ENCODE measurements at regions not wholly inside any gene's neighbourhood (a gene's known extent, or its start where the extent isn't known, plus 50 kb on each side); places are given as distances from the start of the nearest gene placed in this dataset.
A peak's percentile ranks its signal among the peaks of the same experiment; 100 is the strongest.

DNA sequence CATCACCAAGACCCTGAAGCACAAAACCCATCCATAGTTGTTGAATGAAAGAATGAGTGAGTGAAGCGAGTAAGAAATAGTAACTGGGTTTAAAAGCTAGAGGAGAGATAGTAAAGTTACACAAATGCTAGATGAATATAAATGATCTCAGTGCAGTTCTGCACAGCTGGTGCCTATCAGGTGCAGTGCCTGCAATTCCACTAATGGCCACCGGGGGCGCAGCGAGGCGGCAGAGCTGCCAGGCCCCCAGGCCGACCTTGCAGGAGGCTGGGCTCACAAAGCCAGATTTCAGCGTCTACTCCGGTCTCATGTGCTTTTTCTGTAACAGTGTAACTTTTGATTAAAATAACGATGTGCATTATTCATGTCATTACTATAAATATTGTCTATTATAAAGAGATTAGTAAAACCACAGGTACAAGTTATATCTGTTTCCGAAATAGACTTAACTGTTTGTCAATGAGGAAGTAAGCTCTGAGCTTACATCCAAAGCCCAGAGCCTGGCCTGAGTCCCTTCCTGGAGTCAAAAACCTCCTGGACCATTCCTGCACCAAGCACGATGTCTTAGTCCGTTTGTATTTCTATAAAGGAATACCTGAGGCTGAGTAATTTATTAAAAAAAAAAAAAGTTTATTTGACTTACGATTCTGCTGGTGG lies 477.6 kb downstream of the NPHP4 start:
- peak; percentile 31 for DNase-seq

DNA sequence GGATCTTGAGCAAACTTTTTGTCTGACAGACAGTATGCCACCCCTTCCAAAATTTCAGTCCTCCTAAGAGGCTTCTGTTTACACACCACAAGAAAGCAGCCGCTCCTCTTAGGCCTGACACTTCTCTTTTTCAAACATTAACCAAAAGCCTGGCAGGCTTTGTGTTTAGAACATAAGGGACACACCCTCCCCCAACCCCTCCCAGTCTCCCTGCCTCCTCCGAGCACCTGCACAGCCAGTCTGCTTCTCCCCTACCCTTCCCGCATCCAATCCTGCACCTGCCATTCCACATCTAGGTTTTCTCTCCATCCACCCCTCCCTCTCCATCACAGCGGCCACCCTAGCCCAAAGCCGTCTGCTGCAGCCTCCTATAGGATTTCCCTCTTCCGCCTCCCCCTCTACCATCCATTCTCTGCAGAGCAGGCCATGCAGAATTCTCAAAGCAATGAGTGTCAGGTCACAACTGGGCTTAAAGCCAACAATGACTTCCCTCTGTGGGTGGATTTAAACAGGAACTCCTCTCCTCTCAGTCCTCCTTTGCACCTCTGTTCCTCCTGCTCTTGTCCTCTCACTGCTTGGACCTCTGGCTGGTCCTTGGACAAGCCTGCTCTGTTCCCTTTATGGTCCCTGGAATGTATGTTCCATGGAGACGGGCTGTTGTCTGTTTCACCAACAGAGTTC lies 478.2 kb downstream of the NPHP4 start:
- DNase-seq = no peak

DNA sequence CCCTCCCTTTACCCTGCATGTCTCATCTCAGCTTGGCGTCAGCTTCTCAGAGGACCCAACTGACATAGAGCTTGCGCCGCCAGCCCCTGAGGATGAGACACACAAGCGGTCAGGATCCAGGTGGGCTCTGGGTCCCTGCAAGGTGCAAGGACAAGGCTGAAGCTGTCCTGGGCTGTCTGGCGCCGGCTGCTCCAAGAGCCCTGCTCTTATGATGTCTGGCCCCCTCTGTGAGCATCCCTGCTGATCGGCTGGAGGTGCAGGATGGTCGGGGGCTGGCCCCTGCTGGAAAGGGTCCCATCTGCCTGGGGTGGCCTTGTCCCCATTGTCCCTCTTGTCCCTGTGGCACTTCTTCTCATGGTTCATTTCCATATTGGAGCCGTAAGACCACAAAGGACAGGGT lies 479.0 kb downstream of the NPHP4 start:
- no peak for DNase-seq

DNA sequence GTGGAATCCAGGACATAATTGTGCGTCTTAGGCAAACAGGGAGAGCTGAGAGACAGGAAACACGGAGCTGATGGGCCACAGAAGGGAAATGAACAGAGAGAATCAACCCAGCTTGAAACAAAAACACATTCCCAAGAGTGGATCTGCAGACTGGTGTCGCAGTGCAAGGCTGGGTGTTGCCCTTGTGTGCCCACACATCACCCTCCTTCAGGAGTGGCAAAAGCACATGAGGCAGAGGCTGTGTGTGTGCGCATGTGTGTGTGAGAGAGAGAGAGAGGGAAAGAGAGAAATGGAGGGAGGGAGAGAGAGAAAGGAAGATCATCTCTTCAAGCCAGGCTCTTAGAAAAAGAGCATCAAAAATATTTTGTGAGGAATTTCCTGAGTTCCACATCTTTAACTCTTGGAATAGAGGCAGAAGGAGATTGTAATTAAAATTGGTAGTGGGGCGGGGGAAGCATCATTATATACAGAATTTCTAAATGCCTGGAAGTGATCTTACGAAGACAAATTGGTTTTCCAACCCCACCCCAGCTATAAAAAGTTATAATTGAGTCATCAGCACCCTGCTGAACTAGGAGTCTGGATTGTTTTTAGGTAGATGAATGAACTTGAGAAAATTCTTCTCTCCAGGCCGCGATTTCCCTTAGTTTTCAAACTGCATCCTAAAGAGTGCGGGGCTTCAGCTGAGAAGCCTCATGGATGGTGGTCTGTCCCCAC lies 480.7 kb downstream of the NPHP4 start:
- DNase-seq = no peak

DNA sequence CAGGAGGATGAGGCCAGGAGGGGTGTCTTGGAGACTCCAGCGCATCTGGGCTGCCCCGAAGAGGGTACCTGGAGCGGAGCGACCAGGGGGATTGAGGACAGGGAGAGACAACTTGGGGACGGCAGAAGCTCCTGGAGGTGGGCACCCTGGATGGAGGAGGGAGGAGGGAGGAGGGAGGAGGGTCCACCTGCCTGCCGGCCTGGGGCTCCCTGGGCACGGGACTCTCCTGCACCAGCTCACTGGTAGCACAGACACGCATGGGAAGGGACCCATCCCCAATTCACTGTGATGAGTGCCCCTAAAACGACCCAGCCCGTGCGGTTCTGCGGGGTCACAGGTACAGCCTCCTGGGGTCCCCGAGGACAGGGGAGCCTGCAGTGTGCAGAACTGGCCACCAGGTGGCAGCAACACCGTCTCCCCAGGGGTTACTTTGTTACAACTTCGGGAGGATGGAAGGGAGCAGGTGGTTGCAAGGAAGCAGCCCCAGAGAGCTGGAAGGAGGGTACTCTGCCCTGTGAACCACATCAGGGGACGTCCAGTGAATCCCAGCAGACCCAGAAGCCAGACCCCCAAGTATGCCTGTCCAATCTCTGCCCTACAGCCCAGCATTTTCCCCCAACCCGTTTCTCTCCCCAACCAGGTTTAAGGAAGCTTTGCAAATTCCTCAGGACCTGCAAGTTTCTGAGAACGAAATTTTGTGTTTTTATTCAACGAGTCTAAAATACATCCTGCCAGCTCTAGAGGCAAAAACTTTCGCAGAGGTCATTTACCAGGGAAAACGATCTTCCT lies 482.4 kb downstream of the NPHP4 start:
- DNase-seq = peak; percentile 37

DNA sequence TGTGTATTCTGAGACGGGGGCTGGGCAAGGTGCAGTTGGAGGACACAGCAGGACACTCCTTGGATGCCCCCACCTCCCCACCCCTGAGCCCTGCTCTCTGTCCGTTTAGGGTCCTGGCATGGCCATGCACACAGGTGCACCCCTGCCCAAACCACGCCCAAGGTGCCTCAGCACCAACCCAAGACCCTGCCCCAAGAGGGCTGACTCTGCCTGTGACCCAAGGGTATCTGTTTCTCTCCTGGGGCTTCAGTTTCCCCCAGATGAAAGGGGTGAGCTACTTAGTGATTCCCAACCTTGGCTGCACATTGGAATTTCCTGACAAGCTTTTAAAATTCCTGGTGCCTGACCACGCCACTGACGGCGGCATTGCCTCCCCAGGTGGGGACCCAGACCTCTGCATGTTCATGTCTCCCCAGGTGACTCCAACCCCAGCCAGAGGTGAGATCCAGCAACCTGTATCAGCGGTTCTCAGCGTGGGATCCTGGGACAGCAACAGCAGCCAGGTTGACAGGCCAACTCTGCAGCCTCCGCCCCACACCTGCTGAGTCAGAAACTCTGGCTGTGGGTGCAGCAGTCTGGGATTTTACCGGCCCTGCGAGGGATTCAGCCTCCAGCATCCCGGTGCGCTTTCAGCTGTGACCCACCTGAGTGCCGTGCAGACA lies 483.4 kb downstream of the NPHP4 start:
- no peak for DNase-seq

DNA sequence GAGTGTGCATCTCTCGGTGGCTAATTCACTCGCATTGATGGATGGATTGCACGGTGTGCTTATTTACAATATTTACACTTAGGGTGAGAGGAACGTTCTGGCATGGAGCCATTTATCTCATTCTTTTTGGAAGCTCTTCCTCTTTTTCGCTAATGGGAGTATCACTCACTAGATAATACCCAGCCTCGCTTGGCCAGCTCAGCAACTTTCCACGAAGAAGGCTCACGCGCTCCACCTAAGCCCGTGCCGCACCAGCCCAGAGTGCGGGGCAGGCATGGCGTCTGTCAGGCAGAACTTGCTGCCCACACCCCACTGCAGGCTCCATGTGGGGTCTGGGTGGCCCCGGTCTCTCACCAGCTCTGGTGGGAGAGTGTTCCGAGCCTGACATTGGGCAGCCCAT lies 484.9 kb downstream of the NPHP4 start:
- DNase-seq = no peak

DNA sequence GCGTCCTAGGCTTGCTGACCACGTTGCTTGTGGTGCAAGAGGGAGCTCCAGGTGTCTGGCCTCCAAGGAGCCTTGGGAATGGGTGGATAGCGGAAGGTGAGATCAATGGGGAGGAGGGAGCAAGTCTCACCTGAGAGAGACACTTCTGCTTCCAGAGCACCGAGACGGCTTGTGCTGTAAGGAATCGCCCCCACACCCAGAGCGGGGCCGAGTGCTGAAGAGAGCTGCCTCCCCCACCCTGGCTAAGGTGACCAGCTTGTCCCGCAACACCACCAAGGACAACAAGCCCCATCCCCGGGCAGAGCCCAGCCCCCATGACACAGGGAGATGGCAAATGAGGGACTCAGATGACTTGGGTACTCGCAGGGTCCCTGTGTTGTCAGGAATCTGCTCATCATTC lies 485.6 kb downstream of the NPHP4 start:
- DNase-seq = no peak

DNA sequence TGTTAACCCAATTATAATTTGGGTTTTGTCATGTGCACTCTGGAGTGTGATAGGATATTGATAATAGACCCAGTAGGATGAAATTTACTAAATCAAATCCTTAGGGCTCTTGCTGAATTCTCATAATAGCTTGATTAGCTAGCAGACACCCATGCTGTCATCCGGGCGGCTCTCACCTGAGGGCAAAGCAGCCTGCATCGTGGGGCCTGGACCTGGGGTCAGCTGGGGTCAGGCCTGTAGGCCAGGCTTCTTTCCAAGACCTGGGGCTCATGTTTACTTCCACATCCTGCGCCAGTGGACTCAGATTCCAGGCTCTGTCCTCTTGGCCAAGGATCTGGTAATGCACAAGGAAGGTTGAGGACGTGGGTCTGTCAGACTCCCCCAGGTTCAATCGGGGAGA lies 486.3 kb downstream of the NPHP4 start:
- no peak for DNase-seq

DNA sequence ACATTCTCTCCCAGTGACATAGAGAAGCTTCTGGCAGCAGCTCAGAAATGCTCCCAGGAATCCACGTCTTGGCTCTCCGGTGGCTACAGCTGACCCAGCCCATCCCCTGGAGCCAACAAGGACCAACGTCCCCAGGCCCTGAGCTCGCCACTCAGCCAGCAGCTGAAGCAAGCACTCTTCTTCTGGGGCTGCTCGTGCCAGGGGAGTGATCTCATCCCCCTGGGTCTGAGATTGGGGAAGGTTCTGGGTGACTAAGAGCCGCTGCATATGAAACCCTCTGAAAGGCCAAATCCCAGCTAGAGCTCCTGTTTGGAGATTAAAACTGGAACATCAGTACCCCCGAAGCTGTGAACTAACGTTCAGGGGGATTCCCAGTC lies 487.9 kb downstream of the NPHP4 start:
- no peak for DNase-seq

DNA sequence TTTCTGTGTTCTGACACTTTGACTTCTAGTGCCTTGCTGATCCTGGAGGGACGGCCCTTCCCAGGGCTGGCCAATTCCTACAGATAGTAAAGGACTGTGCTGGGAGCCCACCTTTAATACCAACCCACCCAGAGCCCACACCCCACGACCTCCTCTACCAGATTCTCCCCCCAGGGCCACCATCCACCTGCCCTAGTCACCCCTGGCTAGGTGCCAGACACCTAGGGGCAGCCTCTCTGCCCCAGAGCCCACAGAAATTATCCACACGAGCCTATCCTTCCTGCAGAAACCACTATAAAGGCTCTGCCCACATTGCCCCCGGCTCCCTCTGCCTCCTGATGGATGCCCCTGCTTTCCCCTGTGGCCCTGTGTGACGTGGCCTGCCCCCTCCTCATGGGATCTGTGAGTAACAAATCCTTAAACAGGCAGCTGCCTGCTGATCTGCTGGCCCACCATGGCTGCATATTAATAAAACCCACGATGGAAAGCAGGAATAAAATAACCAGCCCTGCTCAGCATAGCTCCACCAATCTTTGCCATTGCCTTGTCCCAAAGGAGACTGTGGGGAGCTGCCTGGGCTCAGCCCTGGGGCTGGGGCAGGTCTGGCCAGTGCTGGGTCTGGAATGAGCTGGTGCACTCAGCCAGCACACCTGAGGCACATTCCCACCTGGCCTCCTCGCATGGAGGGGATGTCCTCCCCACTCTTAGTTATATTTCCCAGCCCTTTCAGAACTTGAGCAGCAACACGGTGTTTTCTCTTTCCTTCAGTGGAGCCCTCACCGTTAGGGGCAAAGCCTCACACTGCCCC lies 488.5 kb downstream of the NPHP4 start:
- no peak for DNase-seq

DNA sequence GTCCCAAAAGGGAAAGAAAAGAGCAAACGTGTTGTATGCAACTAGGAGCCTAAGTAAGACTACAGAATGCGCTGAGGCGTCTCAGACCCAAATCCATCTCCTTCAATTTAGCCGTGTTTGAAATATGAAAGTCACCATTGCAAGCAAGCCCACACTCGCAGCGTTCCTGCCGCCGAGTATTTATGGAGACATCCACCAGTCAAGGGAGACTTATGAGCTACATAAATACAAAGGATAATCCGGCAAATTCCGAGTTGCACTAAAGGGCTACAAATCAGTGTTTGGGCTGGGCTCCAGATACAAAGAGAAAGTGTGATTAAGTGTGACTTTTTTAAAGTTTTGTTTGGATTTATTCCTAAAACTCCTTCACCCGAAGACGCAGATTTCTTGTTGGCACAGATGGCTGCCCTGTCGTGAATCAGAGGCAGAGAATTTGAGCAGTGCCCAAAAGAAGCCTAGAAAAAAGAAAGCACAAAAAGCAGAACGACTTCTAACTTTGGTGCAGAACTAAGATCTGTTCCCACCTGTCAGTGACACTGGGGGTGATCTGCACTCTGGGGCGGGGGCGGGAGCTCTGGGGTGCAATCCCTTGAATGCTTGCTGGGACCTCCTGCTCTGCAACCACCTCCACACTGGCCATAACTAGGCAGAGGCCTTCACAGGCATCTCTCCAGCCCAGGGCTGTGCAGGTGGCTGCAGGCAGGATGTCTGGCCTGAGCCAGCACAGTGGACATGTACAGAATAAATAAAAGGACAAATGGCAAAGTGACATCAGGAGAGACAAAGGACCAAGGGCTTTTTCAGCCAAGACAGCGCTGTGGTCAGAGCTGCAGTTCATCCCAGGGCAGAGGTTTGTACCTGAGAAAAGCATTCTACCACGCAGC lies 489.7 kb downstream of the NPHP4 start:
- no peak for DNase-seq

DNA sequence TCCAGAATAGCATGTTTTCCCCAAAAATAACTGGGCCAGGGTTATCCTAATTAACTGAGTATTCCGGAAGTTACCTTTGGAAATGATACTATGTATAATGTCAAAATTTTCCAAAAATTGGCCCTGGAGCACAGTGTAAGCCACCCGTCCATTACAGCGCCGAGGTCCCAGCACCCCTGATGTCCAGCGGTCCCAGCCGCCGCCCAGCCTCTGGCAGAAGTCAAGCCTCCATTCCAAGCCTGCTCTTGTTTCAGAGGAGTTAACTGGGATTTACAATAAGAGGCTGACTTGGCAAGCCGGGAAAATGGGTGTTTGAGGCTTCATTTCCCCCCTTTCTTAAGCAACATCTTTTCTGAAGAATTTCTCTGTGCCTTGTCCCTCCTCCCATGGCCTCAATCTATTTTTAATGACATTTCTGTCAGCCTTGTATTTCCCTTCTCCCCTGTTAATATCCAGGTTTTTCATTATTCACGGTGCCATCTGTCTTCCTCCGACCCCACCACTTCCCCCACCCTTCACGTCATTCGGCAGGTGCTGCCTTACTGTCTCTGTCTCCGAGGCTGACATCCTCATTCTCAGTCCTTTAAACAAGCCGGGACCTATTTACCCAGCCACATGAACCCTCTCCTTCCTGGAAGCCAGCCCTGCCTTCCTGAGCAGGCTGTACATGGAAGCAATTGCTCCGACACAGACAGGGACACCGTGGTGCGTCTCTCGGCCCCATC lies 490.9 kb downstream of the NPHP4 start:
- no peak for DNase-seq

DNA sequence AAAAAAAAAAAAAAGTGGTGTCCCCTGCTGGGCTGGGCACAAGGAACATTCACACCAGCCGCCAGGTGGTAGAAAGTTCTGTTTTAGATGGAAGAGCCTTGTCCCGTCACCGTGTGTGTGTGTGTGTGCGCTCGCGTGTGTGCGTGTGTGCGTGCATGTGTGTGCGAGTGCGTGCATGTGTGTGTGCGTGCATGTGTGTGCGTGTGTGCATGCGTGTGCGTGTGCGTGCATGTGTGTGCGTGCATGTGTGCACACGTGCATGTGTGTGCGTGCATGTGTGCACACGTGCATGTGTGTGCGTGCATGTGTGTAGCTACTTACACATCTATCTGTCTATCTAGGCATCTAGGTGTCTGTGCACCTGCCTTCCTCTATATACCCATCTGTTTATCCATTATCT lies 491.7 kb downstream of the NPHP4 start:
- DNase-seq = no peak

DNA sequence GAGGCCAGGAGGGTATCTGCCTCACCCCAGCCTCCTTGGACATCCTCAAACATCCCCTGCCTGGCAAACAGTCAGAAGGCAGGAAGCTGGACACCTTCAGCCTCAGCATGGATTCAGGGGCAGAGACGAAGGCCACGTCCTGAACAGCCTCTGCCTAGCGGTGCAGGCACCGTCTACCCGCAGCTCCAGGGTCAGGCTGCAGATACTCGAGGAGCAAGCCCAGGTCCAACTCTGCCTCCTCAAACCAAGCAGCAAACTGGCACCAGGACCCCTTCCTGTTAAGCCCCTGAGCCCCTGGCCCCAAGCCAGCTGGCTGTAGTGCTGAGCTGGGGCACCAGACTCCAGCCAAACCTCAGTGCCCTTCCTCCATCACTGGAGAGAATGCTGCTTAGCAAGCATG lies 494.7 kb downstream of the NPHP4 start:
- no peak for DNase-seq

DNA sequence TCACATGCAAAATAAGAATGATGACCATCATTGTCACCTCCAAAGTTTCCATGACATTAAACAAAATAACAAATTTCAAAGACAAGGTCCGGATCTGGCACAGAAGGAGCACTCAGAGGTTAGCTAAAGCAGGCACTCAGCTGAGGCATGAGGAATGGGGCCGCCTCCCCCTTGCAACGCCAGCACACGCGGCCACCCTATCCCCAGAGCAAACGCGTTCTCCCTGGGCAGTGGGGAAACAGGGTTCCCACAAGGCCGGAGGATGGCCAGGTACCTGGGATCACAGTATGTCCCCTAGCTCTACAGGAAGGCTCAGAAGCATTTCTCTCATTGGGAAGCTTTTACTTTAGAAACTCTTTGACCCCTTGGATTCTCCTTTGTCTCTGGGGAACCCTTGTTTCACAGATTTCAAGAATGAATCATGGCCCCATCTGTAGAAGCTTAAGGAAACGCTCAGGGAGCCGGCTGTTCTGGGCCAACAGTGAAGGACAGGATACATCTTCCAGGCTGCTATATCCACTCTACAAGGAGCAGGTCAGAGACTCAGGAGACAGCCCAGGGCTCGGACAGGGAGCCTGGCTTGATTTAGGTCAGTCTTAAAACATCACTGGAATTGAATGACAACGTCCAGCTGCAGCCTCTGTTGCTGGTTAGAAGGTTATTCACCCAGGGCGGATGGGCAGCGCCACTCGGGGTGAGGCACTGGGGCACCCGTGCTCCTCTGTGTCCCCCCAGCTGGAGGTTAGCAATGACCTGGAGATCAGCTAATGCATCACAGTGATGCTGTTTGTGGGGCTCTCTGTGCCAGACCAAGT lies 496.4 kb downstream of the NPHP4 start:
- no peak for DNase-seq

DNA sequence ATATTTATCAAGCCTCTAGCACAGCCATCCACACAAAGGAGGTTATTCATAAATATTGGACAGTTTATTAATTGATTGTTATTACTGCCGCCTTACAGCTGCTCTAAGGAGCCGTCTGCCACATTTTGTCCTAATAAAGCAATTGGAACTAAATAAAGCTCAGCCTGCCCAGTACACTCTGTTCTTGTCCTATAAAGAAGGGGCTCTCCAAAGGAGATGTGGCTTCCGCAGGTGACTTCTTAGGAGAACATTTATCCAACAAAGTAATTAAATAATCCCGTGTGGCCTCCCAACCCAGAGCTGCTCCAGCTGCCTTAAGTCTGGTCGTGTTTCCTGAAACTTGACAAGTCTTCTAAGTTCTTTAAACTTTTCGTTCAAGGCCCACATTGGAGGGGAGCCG lies 497.7 kb downstream of the NPHP4 start:
- DNase-seq = no peak

DNA sequence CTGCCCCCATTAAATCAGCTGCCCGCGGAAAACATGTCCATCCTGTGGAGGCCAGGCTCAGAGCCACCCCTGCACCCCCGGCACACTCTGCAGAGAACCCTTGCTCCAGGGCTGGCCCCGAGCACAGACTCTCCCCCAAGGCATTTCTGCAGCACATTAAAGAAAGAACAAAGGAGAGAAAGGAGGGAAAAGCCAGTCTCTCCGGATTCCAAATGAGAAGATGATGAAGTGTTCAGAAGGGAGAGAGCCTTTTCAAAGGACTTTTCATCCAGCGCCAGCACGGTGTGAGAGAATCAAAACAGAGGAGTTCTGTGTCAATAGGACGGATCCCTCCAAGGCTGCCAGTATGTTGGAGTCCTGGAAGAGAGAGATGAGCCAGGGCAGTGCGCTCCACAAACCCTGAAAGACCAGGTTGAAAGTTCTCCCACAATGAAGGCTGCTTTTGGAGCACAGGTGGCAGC lies 498.3 kb downstream of the NPHP4 start:
- no peak for DNase-seq

DNA sequence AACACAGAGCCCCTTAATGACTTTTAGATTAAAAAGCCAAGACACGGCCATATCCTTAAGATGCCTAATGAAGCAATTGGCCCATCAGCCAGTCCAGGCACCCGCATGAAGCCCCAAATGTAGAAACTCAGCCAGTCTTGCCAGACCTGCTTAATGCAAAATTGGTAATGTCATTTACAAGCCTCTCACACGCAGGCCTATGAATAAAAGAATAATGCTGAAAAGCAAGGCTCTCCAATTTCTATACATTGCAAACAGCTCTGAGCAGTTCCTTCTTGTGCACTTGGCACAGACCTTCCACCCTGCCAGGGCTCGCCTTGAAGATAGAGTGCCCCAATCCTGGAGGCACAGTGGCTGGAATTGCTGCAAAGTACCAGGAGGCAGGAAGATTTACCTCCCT lies 498.9 kb downstream of the NPHP4 start:
- DNase-seq = no peak

All from fibroblast of skin of scalp (primary cell).